GM10248 (cell line): ENCODE measurements at regions not wholly inside any gene's neighbourhood (a gene's known extent, or its start where the extent isn't known, plus 50 kb on each side); places are given as distances from the start of the nearest gene placed in this dataset.

Source experiments
- CTCF ChIA-PET: fragments of 300-600 bp; sonication (Branson Sonifier 250); formaldehyde crosslinking; extraction: SDS; loops from one replicate; lab custom pipeline; 2021; ENCODE audit warnings: antibody characterized with exemption; lab: Yijun Ruan, JAX
- POLR2A ChIA-PET: fragments of 350-650 bp; sonication (Branson Sonifier 250); formaldehyde crosslinking; extraction: SDS; loops from one replicate; lab custom pipeline; 2020; ENCODE audit warnings: antibody characterized with exemption; lab: Yijun Ruan, JAX
- DNase-seq: peaks from one replicate; pipeline ENCODE4 v3.0.0; 2012; ENCODE audit errors: extremely low spot score
- CTCF ChIP-seq: IDR thresholded peaks from 2 replicates; pipeline ENCODE4 v1.5.1; 2012; ENCODE audit warnings: mild to moderate bottlenecking, low read depth; ENCODE audit errors: extremely low read depth, missing control alignments, control extremely low read depth

DNA sequence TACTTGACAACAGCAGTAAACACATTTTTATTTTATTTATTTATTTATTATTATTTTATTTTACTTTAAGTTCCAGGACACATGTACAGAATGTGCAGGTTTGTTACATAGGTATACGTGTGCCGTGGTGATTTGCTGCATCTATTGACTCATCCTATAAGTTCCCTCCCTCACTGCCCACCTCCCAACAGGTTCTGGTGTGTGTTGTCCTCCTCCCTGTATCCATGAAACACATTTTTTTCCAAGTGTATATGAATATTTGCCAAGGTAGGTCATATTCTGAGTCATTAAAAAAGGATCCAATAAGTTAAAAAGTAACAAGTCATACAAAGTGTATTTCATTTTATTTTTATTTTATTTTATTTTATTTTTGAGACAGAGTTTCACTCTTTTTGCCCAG is 567.3 kb upstream of the KCNMB2 start:
- TF ChIP-seq CTCF = no peak
- POLR2A ChIA-PET = no interaction called here
- CTCF ChIA-PET = no interaction called here
- no peak for DNase-seq

GRCh38 chr3:177973241-177973840 is 562.9 kb upstream of the KCNMB2 start:
- ChIA-PET CTCF (interaction anchor here (1.3 kb wide), 1 partner anchor 12 kb away, joined by 4 read pairs; no protein-coding TSS in a partner anchor), POLR2A (no interaction called here)
- no peak for DNase-seq
- no peak for TF ChIP-seq CTCF

DNA sequence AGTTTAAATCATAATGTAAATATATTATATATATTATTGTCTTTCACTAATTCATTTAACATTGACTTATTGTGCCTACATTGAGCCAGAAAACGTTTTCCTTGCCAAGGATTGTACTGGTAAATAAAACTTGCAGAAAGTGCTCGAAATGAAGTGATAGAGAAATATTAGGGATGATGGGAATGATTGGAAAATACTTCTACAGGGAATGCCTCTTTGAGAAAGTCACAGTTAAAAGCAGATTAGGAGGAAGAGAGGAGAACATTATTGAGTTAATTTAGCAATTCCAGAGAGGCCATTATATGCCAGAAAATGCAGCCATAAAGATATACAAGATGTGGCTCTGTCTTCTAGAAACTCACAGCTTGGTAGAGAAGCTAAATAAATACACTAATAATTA is 560.0 kb upstream of the KCNMB2 start:
- no peak for TF ChIP-seq CTCF
- POLR2A ChIA-PET = no interaction called here
- CTCF ChIA-PET = no interaction called here
- no peak for DNase-seq

GRCh38 chr3:177976866-177977265 is 559.4 kb upstream of the KCNMB2 start:
- no peak for DNase-seq
- no peak for TF ChIP-seq CTCF
- ChIA-PET POLR2A (no interaction called here), CTCF (no interaction called here)

DNA sequence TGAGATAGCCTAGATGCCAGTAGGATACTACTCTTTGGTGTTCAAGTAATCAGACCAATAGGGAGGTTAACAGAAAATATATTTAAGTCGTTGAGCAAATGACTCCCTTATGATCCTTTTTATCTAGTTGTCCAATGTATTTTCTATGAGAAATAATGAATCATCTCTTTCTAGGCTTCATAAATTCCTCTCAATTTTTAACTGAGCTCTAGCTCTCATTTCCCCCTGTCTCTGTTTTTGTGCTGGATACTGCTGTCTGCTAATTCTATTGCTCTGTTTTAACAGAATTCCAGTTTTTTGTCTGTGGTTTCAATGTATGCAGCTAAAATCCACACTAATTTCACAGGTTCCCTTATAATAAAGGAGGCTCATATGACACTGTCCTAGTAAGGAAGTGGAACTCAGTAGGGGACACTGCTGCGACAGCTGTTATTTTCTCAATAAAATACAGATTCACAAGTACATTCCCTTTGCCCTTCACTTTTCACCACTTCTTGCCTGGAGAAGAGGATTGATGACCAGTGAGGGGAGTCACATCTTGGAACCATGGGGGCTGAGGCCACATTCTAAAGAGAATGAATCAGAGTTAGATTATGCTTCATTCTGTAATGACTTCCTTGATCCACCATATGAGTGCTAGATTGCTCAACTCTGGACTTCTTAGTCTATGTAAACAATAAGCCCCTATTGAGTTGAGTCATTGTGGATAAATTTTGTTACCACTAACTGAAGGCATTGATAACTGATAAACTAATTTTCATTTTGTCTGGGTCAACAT is 558.7 kb upstream of the KCNMB2 start:
- DNase-seq = no peak
- POLR2A ChIA-PET = no interaction called here
- no peak for TF ChIP-seq CTCF
- CTCF ChIA-PET = no interaction called here

GRCh38 chr3:177978946-177979345 is 557.3 kb upstream of the KCNMB2 start:
- no peak for TF ChIP-seq CTCF
- POLR2A ChIA-PET = no interaction called here
- DNase-seq = no peak
- CTCF ChIA-PET = no interaction called here

DNA sequence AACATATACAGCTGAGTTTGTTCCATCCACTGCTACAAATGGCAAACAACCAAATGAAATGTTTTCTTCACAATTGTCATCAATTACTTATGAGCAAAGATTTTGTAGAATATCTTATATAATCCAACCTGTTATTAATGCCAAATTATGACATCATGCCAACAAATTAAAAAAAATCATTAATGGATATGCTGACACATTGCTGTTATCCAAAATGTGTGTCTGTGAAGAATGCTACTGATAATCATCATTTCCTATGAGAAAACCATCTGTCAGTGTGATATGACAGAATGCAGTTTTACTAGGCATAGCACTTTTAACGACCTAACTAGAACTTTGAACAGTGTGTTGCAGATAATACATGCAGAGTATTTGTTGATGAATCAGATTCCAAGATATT is 556.5 kb upstream of the KCNMB2 start:
- CTCF ChIA-PET = no interaction called here
- POLR2A ChIA-PET = no interaction called here
- TF ChIP-seq CTCF = no peak

More for the DNA sequence above, 556.5 kb upstream of the KCNMB2 start:
- DNase-seq = no peak
